Thyroid gland (tissue), 4 donors: ENCODE measurements at regions not wholly inside any gene's neighbourhood (a gene's known extent, or its start where the extent isn't known, plus 50 kb on each side); places are given as distances from the start of the nearest gene placed in this dataset.

Experiments used
- DNase-seq, 2 donors: peaks; one replicate each; pipeline ENCODE4 v3.0.0-alpha.2; 2019
- H3K27ac ChIP-seq, 3 donors: fragments of 200-600 bp; sonication (generic); 1 replicate in 2 of 3; 2 replicates in 1 of 3; pipeline ENCODE4 v1.5.1; 2016 to 2019; ENCODE audit warnings: mild to moderate bottlenecking in 1 of 3, moderate library complexity in 1 of 3
- H3K27me3 ChIP-seq: fragments of 200-600 bp; sonication (generic); one replicate; pipeline ENCODE4 v1.5.1; 2019
- H3K36me3 ChIP-seq, 2 donors: fragments of 200-600 bp; sonication (generic); one replicate each; pipeline ENCODE4 v1.5.1; 2016 to 2019
- H3K4me1 ChIP-seq, 2 donors: fragments of 200-600 bp; sonication (generic); one replicate each; pipeline ENCODE4 v1.5.1; 2017 to 2019
- H3K4me3 ChIP-seq, 3 donors: fragments of 200-600 bp; sonication (generic); replicated peaks in 1 of 3; 1 replicate in 2 of 3; 2 replicates in 1 of 3; pipeline ENCODE4 v1.5.1; 2016; ENCODE audit warnings: mild to moderate bottlenecking in 1 of 3
- H3K9me3 ChIP-seq: fragments of 200-600 bp; sonication (generic); one replicate; pipeline ENCODE4 v1.5.1; 2017
- CTCF ChIP-seq, 6 experiments: fragments of 200-600 bp in 3 of 6; fragments of 450-650 bp in 3 of 6; sonication (generic) in 3 of 6; IDR thresholded peaks; one replicate each; pipeline ENCODE4 v1.5.1; 2016 to 2019; ENCODE audit warnings: antibody characterized with exemption in 6 of 6, mild to moderate bottlenecking in 2 of 6, inconsistent platforms in 1 of 6, moderate library complexity in 1 of 6
- POLR2A ChIP-seq, 2 donors: fragments of 450-650 bp; IDR thresholded peaks; one replicate each; pipeline ENCODE4 v1.6.1; 2017; ENCODE audit warnings: antibody characterized with exemption in 2 of 2, mild to moderate bottlenecking in 2 of 2, moderate library complexity in 1 of 2
- WGBS, 2 donors: methylation state at CpG; one replicate each; pipeline ENCODE4 v1.1.5; 2017; 5-methylcytosine and 5-hydroxymethylcytosine counted together
- intact Hi-C: fragments of 100-400 bp; cut with DNase I; formaldehyde crosslinking; loops from one replicate; pipeline ENCODE4 v1.15.1; 2023

GRCh38 chr15:87767516-87767915, 489.0 kb downstream of the NTRK3 start:
- 87 to 90% methylated on average over 3 of the region's 3 CpGs for WGBS, 2 donors
- intact Hi-C loops: no loop called here
- no peak for DNase-seq
- H3K36me3 ChIP-seq: no peaks in the 10 kb centered on the region
- H3K9me3 ChIP-seq: no peaks in the 10 kb centered on the region
- no peak overlapping the region for H3K4me3 ChIP-seq
- no peak overlapping the region for H3K27ac ChIP-seq
- no peaks in the 10 kb centered on the region for H3K27me3 ChIP-seq
- no peaks in the 10 kb centered on the region for H3K4me1 ChIP-seq
- TF ChIP-seq POLR2A (IDR thresholded peaks at IDR 0.05) (no peak), CTCF (IDR thresholded peaks at IDR 0.05) (no peak)

- WGBS, 2 donors: 56 to 68% methylated on average over 4 of the region's 4 CpGs
- DNase-seq: no peak
- intact Hi-C loops: no loop called here
- TF ChIP-seq CTCF (IDR thresholded peaks at IDR 0.05) (no peak), POLR2A (IDR thresholded peaks at IDR 0.05) (no peak)
- no peak overlapping the region for H3K4me3 ChIP-seq
- H3K4me1 ChIP-seq: no peaks in the 10 kb centered on the region
- H3K27ac ChIP-seq: no peak overlapping the region
- H3K9me3 ChIP-seq: no peaks in the 10 kb centered on the region
- no peaks in the 10 kb centered on the region for H3K36me3 ChIP-seq
- no peaks in the 10 kb centered on the region for H3K27me3 ChIP-seq
Measured at GRCh38 chr15:87764461-87765240, 491.9 kb downstream of the NTRK3 start.

- H3K27ac ChIP-seq: no peak overlapping the region
- no peak overlapping the region for H3K4me3 ChIP-seq
- TF ChIP-seq CTCF (IDR thresholded peaks at IDR 0.05) (no peak), POLR2A (IDR thresholded peaks at IDR 0.05) (no peak)
- H3K4me1 ChIP-seq: no peaks in the 10 kb centered on the region
- no peaks in the 10 kb centered on the region for H3K36me3 ChIP-seq
- DNase-seq: no peak
- H3K9me3 ChIP-seq: no peaks in the 10 kb centered on the region
- H3K27me3 ChIP-seq: no peaks in the 10 kb centered on the region
- 81% methylated on average over 9 of the region's 9 CpGs for WGBS, 2 donors
- intact Hi-C loops: no loop called here
Measured at GRCh38 chr15:87763837-87764236, 492.7 kb downstream of the NTRK3 start.

GRCh38 chr15:87761736-87762509, 494.6 kb downstream of the NTRK3 start:
- TF ChIP-seq POLR2A (IDR thresholded peaks at IDR 0.05): no peak
- TF ChIP-seq CTCF (IDR thresholded peaks at IDR 0.05): no peak
- Histone ChIP-seq H3K27ac (no peak overlapping the region), H3K4me1 (no peaks in the 10 kb centered on the region), H3K27me3 (no peaks in the 10 kb centered on the region), H3K9me3 (no peaks in the 10 kb centered on the region), H3K4me3 (no peak overlapping the region), H3K36me3 (no peaks in the 10 kb centered on the region)
- no peak for DNase-seq
- 68 to 76% methylated on average over 4 of the region's 4 CpGs for WGBS, 2 donors
- intact Hi-C loops: no loop called here
